ENCODE measurements at regions not wholly inside any gene's neighbourhood (a gene's known extent, or its start where the extent isn't known, plus 50 kb on each side); places are given as distances from the start of the nearest gene placed in this dataset.

DNA sequence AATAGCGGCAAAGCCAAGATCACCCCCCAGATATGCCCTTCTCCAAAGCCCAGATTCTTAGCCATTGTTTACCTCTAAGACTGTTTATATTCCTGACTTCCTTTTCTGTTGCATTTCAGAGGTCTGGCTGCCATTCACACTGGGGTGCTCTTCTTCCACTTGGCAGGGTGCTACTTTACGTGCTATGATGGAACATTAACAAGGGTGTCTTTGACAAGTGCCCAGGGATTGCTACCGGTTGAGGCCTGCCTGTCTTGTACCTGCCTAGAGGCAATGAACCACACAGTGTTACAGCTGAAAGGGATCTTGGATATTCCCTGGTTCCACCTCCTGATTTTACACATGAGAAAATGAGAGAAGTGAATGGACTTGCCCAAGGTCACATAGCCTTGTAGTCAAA lies 352.1 kb upstream of the KIF2A start:
- DNase-seq (ENCODE audit: low read depth in 2 of 2): no peak

DNA sequence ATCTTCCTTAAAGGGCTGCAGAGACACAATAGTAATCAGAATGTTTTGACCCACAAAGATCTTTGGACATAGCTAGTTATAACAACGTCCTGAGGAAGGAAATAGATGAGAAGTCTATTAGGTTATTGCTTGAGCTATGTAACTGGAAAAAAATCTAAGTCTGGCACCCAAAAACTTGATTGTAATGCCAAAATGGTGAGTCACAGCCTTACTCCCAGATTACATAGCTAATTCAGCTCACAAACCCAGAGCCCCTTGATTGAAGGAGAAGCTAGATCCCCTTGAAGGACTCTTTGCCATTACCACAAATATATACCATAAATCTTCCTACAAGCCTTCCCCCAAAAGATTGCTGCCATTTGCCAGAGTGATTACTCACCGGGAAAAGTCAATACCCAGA lies 341.8 kb upstream of the KIF2A start:
- no peak for DNase-seq (ENCODE audit: low read depth in 2 of 2)

DNA sequence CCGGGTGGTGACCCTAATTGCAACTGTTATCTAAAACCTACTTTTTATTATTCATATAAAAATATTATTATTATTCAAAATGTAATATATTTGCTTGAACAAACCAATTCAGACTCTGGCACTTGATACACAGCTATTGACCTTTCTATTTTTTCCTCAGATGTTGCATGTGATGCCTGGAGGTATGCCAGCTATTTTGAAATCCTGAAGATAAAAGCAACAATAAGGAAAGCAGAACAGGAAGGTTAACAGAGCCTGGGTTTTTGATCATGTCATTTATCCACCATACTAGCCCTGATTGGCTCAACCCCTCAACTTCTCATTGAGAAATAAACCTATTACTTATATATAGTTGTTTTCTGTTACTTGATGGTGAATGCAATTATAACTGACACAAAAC lies 340.9 kb upstream of the KIF2A start:
- DNase-seq (ENCODE audit: low read depth in 2 of 2): no peak

DNA sequence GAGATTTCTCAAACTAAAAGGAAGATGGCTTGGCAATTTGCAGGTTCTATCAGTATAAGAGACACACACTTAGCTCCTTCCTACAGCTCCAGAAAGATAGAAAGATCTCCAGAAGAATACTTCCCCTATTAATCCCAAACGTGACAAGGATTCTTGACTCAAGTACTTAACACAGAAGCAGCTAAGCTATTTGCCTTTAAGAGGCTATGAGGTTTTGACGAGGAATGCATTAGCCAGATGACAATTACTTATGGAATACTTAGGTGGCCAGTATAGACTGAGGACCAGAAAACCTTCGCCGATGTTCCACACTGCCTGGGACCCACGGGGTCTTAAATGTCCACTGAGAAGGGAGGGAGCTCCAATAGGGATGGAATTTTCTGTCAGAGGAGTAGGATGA lies 340.5 kb upstream of the KIF2A start:
- DNase-seq (ENCODE audit: low read depth in 2 of 2): no peak

DNA sequence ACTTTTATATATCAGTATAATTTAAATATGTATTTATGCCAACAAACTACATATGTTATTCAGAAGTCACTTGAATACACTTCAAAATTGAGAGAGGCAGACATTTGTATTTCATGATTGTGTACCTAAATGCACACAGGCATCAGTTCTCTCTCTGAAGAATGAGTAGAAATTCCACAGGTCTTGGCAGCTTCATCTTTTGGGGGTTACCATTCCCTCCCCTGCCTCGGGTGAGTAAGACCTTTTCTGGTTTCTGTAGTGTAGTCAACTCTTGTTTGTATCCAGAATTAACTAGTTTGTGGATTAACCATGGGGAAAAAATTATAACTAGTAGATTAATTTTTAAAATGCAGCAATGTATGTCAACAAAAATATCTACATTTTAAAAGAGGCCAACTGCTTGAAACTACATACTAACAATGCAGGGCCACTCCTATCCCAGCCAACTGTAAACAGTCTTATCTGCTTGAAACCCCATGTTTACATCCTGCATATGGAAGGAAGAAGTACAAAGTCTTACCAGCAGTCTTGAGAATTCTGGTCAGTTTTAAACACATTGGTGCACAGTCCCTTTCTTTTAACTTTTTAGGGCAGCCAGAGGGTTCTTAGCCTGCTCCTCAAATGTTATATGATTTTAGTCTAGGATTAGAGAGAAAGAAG lies 339.6 kb upstream of the KIF2A start:
- DNase-seq (ENCODE audit: low read depth in 2 of 2): no peak

DNA sequence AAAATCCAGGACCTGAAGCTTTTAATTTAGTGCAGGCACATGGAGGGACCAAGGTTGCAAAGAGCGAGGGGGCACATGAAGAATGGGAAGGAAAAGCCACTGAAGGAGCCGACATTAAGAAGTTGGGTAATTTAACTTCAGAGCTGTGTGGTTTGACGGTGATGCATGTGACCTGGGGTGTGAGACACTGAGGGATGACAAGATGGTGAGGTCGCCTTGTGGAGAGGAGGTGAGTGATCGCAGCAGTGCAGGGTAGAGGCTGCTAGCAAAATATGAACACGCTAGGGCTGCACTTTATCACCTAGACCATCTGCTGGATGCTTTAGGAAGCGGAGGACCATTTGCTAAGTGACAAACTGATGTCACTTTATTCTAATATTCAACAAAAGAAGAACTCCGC lies 339.0 kb upstream of the KIF2A start:
- DNase-seq (ENCODE audit: low read depth in 2 of 2): no peak

DNA sequence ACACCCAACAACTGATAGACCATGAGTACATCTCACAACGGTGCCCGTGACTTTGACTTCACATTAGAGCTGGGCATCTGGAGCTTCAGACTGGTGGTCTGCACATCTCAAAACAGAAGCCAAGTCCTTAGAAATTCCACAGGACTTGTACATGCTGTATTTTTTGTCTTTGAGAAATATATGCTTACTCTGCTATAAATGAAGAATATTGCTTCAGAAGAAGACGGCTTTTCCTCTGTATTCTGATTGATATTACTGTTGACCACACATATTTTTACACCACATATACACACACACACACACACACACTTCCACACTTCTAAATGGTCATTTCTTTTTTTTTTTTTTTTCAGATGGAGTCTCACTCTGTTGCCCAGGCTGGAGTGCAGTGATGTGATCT lies 338.3 kb upstream of the KIF2A start:
- DNase-seq (ENCODE audit: low read depth in 2 of 2): no peak

DNA sequence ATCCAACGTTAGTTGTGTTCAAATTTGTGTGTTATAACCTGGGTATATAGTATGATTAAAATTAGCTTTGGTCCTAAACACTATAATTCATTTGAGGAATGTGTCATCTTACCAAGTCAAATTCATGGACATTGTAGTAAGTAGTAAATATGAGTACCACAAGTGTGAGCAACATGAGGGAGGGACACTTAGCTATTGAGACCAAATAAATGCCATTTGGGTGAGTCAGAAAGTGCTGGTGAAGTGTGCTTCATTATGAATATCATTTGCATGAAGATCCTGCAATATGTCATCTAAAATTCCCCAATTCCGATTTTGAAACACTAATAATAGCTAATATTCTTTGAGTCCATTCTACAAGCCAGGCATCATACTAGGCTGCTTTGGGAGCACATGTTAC lies 336.7 kb upstream of the KIF2A start:
- DNase-seq (ENCODE audit: low read depth in 2 of 2): no peak

DNA sequence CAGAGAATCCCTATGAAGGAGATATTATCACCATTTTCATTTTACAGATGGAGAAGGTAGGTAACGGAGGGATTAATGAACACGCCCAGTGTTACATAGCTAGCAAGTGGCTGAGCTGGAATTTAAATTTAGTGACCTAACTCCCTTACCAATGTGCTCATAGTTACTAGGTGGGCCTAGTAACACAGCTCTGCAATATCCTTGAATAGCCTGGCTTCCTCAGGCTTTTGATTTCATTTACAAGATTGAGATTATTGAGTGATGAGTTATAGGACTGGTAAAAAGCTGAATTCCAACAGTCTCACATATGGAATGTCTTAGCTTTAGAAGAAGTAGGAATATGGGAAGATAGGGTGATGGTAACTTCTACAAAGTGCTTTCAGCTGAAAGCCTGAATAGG lies 336.3 kb upstream of the KIF2A start:
- DNase-seq (ENCODE audit: low read depth in 2 of 2): no peak

DNA sequence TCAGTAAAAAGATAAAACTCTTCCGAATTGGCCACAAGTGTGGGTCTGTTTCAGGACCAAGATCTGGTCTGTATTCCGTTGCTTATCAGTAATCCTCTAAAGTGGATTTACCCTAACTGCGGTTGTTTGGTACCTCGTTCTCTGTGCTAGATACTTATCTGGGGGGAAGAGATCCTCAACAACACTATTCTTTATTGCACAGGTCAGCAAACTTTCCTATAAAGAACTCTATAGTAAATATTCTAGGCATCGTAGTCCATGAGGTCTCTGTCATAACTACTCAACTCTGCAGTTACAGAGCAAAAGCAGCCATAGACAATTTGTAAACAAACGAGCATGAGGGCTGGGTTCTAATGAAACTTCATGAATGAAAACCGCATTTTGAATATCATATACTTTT lies 335.8 kb upstream of the KIF2A start:
- no peak for DNase-seq (ENCODE audit: low read depth in 2 of 2)

DNA sequence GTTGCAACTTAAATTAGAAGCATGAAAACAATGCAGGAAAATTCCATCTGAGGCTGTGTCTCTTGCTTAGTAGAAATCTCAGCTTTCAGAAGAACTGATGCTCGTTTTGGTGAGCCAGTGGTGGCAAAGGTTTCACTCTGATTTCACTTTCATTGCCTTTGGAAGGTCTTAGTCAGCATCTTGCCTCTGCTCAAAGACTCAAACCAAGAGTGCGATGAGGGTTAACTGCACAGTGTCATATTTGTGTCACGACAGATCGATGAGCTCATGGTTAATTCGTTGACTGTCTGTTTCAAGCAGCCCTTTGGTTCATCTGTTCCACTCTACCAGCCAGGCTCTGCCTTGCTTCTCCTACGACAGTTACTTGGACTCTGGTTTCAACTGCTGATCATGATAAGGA lies 331.3 kb upstream of the KIF2A start:
- DNase-seq (ENCODE audit: low read depth in 2 of 2): no peak

DNA sequence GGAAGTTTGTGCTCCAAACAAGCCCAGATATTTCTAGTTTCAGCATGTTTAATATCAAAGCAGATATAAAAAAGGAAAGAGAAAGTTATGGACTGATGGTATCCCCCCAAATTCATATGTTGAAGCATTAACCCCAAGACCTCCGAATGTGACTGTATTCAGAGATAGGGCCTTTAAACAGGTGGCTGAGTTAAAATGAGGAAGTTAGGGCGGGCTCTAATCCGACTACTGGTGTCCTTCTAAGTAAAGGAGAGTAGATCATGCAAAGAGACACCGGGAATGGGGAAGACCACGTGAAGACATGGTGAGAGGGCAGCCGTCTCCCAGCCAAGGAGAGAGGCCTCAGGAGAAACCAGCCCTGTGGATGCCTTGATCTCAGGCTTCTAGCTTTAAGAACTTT lies 324.1 kb upstream of the KIF2A start:
- DNase-seq (ENCODE audit: low read depth in 2 of 2): no peak

DNA sequence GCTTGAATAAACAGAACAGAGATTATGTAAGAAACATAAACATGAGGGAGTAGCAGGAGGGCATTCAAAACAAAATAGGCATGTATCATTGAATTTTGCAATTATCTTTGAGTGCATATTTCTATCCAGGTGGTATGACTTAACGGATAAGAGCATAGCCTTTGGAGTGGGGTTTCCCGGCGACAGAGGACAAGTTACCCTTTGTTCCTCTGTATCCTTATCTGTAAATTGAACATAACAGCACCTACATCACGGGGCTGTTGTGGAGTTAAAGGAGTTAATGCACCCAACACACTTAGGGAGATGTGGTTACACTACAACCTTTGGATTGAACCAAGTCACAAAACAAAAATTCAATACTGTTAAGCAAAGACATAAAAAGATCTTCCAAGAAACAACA lies 314.6 kb upstream of the KIF2A start:
- DNase-seq (ENCODE audit: low read depth in 2 of 2): no peak

DNA sequence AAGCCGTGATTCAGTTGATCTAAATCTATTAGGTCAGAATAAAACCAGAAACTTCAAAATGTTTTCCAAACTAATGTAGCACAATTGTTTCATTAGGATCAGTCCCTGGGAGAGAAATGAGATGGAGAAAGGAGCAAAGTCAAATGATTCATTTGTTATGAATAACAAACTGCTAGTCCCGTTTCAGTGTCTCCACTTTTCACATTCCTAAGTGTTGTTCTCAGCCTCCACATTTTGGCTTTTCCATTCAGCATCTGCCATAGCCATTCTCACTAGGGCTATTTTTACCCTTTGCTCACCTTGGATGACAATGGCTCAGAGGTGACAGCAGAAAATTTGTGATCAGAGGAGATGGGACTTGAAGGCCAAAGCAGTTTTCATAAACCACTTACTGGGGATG lies 314.1 kb upstream of the KIF2A start:
- no peak for DNase-seq (ENCODE audit: low read depth in 2 of 2)

DNA sequence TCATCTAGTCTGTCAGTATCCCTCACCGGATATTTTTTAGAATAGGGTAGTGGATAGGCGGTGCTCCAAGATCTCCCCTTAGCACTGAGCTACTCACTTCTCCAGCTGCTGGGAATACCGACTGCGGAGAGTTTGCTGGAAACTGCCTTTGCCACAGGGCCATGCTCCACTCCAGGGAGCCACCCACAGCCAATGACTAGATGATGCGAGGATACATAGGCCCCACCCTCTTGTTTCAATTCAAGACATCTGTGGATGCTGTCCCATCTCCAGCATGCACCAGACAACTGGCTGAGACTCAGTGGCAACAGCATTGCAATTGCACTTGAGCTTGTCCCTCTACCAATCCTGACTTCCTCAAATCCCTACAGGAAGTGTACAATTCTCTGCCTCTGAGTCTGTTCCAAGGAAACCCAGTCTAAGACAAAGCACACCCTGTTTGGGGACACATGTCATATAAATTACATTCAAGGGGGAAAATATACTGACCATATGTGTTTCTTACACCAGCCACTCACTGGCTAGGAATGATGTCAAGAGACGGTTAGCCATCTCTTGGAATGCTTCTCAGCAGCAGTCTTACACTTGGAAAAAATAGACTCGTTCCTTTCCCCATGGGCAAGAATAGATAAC lies 312.6 kb upstream of the KIF2A start:
- no peak for DNase-seq (ENCODE audit: low read depth in 2 of 2)

DNA sequence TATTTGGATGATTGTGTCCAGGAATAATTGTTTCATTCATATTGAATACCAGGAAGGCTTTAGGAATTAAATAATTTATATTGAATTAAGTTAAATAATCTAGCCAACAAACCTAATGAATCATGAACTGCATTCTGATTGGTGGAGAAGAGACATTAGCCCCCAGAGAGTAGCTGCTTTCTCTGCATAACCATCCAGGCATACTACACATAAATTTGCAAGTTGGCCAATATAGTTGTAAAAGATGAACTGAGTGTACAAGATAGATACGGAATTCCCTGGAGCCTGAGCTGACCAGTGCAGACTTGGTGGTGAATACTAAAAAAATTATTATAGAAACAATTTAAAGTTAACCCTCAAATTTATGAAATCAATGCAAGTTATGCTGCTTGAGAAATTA lies 311.8 kb upstream of the KIF2A start:
- no peak for DNase-seq (ENCODE audit: low read depth in 2 of 2)

DNA sequence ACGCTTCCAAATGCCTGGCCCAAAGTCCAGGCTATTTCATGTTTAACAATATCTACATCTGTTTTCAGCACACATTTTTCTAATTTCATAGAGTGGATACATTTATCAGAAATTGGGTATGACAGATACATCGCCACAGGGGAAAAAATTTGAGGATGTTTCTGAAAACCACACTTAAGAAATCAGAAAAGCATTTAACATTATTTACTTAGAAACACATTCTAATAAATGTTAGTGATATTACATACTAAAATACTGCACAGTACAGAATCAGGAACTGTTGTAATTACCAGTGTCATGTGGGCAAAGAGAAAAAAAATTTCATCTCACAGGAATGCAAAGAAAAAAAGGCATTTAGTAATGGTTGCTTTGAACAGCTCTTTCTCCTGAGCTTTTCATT lies 310.5 kb upstream of the KIF2A start:
- DNase-seq (ENCODE audit: low read depth in 2 of 2): no peak

DNA sequence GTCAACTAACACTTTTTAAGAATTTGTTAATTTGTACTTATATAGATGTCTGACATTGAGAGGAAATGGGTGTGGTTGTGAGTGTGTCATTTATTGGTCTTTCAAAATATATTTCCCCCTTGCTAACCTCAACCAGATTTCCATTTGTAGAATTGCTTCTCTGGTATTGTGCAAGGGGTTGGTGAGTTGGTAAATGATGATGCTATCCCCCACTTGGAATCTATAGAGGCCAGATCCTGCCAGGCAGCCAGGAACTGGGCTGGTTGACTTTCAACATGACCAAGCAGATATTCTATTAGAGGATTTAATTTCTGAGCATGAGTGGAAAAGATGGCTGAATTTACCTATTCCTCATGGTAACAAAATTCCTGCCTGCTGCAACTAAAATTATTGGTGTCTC lies 306.6 kb upstream of the KIF2A start:
- DNase-seq (ENCODE audit: low read depth in 2 of 2): no peak

DNA sequence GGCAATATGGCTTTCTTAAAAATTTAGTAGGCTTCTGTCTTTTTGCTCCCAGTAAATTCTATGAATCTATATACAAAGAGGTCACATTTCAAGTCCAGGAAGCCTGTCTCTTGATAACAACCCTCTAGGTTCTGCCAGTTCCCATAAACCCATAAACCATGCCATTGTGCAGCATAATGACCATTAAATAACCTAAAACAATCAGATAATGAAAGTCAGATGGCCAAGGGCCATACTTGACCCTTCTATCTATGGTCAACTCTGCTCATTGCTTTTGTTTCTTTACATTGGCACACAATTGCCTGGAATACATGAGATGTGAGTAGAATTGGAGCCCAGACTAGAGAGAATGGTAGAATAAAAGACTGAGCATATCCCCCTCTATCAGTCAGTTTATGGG lies 305.4 kb upstream of the KIF2A start:
- DNase-seq (ENCODE audit: low read depth in 2 of 2): no peak

DNA sequence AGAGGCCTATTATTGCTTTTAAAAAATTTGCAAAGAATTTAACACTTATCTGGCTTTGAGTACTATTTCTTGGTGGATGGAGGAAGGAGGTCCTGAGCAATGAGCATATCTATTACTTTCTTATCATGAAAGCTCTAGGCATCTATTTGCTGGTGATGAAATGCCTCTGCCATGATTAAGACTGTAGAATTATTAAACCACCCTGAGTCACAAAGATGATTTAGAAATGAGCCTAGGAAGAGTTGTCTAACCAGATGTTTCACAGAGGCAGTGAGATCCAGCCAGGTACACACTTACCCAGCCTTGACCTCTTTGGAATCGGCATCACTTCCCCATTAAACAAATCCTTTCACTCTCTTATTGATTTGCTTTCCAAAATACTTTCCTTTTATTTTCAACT lies 304.4 kb upstream of the KIF2A start:
- DNase-seq (ENCODE audit: low read depth in 2 of 2): no peak

DNA sequence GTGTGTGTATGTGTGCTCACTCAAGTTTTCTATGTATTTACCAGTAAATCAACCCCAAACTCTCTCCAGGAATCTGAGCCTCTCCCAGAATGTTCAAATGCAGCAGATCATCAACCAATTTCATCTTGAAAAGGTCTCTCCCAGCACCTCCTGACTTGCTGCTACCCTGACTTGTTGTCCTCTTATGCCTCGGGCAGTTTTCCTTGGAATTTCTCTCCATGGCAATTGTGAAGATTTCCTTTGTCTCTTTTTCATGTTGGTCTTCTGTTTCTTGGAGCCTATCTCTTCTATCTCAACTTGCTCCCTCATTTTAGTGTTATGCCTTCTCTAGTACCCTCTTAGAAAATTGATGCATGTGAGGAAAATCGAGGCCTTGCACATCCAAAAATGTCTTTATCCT lies 303.6 kb upstream of the KIF2A start:
- no peak for DNase-seq (ENCODE audit: low read depth in 2 of 2)

DNA sequence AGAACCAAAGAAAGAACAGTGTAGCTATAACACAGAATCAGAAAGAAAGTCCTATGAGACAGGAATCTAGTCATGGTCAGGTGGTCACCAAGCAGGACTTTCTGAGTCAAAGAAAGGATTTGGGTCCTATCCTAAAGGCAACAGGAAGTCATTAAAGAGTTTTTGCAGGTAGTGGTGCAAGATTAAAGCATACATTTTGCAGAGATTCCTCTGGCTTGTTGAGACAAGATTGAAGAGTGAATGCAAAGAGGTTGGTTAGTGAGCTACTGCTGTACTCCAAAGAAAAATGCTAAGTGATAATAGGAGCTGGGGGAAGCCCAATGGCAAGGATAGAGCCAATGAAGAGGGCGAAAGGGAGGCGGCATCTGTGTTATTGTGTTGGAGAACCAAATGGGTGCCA lies 300.5 kb upstream of the KIF2A start:
- DNase-seq (ENCODE audit: low read depth in 2 of 2): no peak

DNA sequence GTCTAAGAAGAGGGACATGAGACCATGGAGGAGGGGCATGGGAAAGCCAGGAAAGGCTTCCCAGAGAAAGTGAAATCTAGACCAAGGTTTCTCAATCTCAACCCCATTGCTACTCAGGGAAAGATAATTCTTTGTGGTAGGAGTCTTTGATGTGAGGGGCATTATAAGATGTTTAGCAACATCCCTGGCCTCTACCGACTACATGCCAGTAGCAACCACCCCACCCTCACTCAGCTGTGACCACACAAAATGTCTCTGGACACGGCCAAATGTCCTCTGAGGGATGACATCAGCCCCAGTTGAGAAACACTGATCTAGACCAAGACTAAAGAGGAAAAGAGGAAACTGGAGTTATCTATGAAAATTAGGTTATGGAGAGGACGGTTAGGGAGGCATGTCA lies 298.5 kb upstream of the KIF2A start:
- no peak for DNase-seq (ENCODE audit: low read depth in 2 of 2)

DNA sequence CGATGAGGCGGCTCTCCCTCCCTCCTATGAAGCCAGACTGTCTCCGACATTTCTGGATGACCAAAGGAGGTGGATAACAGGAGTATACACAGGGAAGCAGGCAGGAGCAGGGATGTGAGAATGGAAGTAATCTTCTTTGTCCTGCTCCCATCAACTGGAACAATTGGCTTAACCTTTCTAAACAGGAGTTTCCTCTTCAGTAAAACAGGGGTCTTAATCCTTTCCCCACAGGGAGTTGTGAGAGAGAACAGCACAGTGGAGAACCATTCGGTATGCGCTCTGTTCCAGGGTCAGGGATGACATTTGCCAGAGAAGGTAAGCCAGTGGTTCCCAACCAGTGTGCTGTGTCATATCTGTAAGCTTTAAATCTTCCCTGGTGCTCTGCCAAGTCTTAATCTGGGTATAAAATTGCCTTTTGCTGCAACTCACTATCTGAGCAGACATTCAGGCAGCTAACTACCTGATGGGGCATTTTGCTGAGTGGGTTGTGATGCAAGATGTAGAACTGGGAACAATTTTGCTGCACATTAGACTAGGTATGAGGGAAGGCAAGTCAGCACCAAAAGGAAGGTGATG lies 294.8 kb upstream of the KIF2A start:
- DNase-seq (ENCODE audit: low read depth in 2 of 2): no peak
